GM12892 (cell line): ENCODE measurements at regions not wholly inside any gene's neighbourhood (a gene's known extent, or its start where the extent isn't known, plus 50 kb on each side); places are given as distances from the start of the nearest gene placed in this dataset.
"Not testable (repeated sequence)": the region's sequence is repeated elsewhere in the genome, so short reads cannot be mapped to it uniquely, and the experiment has no call there.

Experiments
- DNase-seq: peaks from one replicate; pipeline ENCODE4 v3.0.0; 2011; ENCODE audit not compliant: insufficient read length
- FAIRE-seq: peaks from 2 replicates; lab custom pipeline; 2011; peaks lifted over from hg19 to GRCh38; lab: Jason Lieb, UNC
- POLR2A ChIP-seq: IDR thresholded peaks from 2 replicates; pipeline ENCODE4 v1.6.1; 2011; ENCODE audit warnings: low read depth, low read length, control low read depth
- POLR2AphosphoS5 ChIP-seq: IDR thresholded peaks from 2 replicates; pipeline ENCODE4 v1.6.1; 2011; ENCODE audit warnings: low read depth, low read length, control low read depth
- TAF1 ChIP-seq: IDR thresholded peaks from 2 replicates; pipeline ENCODE4 v1.6.1; 2011; ENCODE audit warnings: low read depth, mild to moderate bottlenecking, control low read depth, low read length, borderline replicate concordance

DNA sequence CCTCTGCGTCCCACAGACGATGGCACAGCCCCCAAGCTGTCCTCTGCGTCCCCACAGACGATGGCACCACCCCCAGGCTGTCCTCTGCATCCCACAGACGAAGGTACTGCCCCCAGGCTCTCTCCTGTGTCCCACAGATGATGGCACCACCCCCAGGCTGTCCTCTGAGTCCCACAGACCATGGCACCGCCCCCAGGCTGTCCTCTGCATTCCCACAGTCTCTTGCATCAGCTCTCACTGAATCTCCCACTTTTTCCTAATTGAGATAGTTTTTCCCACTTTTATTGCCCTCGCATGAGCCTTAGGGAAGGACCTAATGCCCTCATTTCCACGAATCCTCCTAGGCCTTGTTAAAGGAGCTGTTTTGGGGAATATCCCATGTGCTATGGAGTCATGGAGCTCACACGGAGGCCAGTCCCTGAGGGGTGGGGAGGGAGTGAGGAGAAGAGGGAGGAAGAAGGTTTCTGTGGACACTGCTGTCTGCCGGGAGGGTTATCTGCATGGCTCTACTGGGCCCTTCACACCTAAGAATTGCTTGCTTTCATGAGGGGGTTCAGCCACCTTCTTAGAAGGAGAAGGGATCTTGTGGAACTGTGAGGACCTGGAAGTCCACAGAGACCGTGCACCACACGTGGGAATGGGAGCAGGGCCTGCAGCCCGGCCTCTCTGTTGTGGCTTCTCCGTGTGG is 58.2 kb upstream of the PTCH1 start:
- no peak for TF ChIP-seq POLR2AphosphoS5
- no peak for TF ChIP-seq POLR2A
- TF ChIP-seq TAF1, result no peak
- FAIRE-seq (no peak), DNase-seq (no peak)

DNA sequence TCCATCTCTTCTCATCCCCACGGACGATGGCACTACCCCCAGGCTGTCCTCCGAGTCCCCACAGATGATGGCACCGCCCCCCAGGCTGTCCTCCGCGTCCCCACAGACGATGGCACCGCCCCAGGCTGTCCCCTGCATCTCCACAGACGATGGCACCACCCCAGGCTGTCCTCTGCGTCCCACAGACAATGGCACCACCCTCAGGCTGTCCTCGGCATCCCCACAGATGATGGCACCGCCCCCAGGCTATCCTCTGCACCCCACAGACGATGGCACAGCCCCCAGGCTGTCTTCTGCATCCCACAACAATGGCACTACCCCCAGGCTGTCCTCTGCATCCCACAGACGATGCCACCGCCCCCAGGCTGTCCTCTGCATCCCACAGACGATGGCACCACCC is 57.4 kb upstream of the PTCH1 start:
- no peak for FAIRE-seq
- no peak for TF ChIP-seq POLR2AphosphoS5
- TF ChIP-seq POLR2A, result no peak
- TF ChIP-seq TAF1, result no peak
- DNase-seq, result no peak

DNA sequence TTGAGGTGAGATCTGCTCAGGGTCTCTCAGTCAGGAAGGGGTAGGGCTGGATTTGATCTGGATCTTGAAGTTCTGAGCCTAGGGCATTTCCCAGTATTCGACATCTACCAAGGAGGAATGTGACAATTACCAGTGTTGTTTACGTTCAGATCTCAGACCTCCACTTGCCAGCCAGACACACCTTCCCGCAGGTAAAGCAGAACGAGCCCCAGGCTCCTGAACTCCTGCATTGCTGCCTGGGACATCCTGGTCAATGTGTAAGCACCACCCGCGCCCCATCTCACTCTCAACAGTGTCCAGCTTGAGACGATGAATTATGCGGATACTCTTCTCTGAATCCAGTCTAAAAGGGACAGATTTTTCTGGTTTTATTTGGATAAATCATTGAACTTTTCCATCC is 56.7 kb upstream of the PTCH1 start:
- no peak for FAIRE-seq
- DNase-seq, result no peak
- TF ChIP-seq POLR2A, result no peak
- TF ChIP-seq POLR2AphosphoS5, result no peak
- TF ChIP-seq TAF1, result no peak

DNA sequence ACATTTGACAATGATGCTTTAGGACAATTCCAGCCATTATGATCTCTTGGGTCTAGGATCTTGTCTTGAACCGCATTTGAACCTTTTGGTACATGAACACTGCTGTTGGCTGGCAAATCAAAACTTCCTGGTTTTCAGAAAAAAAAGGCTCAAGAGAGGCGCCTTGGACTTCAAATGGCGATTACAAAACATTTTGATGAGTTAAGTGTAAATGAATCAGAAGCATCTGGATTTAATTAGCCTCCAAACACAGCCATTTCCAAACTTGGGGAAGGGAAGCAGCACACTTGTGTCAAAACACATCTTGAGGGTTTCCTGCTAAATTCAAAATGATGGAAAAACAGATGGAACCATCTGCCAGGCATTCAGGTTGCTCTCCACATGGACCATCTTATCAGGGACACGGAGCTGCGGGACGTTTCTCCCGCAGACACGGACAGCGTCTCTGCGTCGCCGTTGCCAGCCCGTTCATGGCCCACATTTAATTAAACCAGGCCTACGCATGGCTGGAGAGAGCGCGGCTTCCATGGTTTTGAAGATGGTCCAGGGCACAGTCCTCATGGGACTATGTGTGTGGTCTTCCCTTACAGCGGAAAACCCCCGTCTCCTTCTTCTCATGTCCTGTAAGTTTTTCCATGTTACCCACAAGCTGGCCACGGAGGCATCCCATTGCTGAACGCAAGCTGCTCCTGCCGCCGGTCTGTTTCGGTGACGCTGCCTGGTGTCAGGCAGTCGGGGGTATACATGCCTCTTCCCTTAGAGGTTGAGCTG is 55.8 kb upstream of the PTCH1 start:
- FAIRE-seq (no peak), DNase-seq (no peak)
- TF ChIP-seq POLR2A (no peak), TAF1 (no peak), POLR2AphosphoS5 (no peak)

DNA sequence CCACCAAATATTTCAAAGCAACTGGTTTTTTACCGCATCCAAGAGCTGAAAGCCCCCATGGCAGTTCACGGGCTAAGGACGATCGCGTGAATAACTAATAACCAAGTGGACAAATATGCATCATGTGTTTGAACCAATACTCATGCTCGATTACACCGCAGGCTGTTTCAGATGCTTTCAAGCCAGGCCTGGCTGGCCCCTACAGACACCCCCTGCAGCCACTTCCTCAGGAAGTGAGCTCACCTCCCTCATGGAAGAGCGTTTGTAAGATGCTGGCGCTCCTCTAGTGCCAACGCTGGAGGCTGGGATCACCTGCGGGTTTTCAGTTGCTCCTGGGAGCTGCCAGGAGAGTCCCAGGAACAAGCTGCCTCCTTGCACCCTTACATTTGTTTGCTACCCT is 53.9 kb upstream of the PTCH1 start:
- DNase-seq (no peak), FAIRE-seq (no peak)
- no peak for TF ChIP-seq POLR2AphosphoS5
- no peak for TF ChIP-seq POLR2A
- TF ChIP-seq TAF1, result no peak

DNA sequence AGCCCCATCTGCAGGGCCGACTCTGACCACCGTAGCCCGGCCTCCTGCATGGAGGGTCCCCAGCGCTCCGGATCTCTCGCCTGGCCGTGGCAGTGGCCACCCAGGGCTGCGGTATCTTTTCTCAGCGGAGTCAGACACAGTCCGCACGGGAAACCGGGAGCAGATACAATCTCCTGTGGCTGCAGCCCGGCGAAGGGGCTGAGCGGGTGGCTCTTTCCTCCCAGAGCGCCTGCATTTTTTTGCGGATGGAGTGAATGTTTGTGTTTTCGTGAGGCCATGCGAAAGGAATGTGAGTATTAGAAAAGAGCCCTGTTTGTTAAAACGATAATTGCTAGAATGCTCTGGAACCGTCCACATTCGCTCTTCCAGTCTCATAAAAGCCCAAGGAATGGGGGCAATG is 53.4 kb upstream of the PTCH1 start:
- TF ChIP-seq TAF1, result no peak
- TF ChIP-seq POLR2AphosphoS5, result no peak
- no peak for TF ChIP-seq POLR2A
- DNase-seq, result no peak
- no peak for FAIRE-seq

DNA sequence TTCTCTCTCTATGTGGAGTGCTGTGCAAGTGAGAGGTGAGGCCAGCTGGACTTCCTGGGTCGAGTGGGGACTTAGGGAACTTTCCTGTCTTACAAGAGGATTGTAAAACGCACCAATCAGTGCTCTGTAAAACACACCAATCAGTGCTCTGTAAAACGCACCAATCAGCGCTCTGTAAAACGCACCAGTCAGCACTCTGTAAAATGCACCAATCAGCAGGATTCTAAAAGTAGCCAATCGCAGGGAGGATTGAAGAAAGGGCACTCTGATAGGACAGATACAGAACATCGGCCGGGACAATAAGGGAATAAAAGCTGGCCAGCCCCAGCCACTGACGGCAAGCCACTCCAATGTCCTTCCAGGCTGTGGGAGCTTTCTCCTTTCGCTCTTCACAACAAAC is 52.0 kb upstream of the PTCH1 start:
- not testable (repeated sequence) for FAIRE-seq, DNase-seq
